ENCODE measurements at regions not wholly inside any gene's neighbourhood (a gene's known extent, or its start where the extent isn't known, plus 50 kb on each side); places are given as distances from the start of the nearest gene placed in this dataset.

GRCh38 chr16:27646806-27647205, 96.9 kb downstream of the KATNIP start (continued):
- TF ChIP-seq ZXDC (CRISPR knock-in tag; IDR thresholded peaks at IDR 0.05) = no peak
- TF ChIP-seq, protein P1, sequence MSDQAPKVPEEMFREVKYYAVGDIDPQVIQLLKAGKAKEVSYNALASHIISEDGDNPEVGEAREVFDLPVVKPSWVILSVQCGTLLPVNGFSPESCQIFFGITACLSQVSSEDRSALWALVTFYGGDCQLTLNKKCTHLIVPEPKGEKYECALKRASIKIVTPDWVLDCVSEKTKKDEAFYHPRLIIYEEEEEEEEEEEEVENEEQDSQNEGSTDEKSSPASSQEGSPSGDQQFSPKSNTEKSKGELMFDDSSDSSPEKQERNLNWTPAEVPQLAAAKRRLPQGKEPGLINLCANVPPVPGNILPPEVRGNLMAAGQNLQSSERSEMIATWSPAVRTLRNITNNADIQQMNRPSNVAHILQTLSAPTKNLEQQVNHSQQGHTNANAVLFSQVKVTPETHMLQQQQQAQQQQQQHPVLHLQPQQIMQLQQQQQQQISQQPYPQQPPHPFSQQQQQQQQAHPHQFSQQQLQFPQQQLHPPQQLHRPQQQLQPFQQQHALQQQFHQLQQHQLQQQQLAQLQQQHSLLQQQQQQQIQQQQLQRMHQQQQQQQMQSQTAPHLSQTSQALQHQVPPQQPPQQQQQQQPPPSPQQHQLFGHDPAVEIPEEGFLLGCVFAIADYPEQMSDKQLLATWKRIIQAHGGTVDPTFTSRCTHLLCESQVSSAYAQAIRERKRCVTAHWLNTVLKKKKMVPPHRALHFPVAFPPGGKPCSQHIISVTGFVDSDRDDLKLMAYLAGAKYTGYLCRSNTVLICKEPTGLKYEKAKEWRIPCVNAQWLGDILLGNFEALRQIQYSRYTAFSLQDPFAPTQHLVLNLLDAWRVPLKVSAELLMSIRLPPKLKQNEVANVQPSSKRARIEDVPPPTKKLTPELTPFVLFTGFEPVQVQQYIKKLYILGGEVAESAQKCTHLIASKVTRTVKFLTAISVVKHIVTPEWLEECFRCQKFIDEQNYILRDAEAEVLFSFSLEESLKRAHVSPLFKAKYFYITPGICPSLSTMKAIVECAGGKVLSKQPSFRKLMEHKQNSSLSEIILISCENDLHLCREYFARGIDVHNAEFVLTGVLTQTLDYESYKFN (CRISPR knock-in tag; conservative IDR thresholded peaks at IDR 0.05) = no peak
- TF ChIP-seq ZNF101 (CRISPR knock-in tag; IDR thresholded peaks at IDR 0.05; ENCODE audit: borderline replicate concordance, low read depth) = no peak
- TF ChIP-seq ZNF124 (CRISPR knock-in tag; IDR thresholded peaks at IDR 0.05) = no peak
- no peak for TF ChIP-seq SP2 (CRISPR knock-in tag; IDR thresholded peaks at IDR 0.05)
- TF ChIP-seq RORA (CRISPR knock-in tag; IDR thresholded peaks at IDR 0.05) = no peak
- TF ChIP-seq DR1 (CRISPR knock-in tag; IDR thresholded peaks at IDR 0.05) = no peak
- no peak for TF ChIP-seq POLR2AphosphoS2 (IDR thresholded peaks at IDR 0.05; ENCODE audit: low read depth, low read length)

Data from HepG2 (cell line).